ENCODE measurements at regions not wholly inside any gene's neighbourhood (a gene's known extent, or its start where the extent isn't known, plus 50 kb on each side); places are given as distances from the start of the nearest gene placed in this dataset.

DNA sequence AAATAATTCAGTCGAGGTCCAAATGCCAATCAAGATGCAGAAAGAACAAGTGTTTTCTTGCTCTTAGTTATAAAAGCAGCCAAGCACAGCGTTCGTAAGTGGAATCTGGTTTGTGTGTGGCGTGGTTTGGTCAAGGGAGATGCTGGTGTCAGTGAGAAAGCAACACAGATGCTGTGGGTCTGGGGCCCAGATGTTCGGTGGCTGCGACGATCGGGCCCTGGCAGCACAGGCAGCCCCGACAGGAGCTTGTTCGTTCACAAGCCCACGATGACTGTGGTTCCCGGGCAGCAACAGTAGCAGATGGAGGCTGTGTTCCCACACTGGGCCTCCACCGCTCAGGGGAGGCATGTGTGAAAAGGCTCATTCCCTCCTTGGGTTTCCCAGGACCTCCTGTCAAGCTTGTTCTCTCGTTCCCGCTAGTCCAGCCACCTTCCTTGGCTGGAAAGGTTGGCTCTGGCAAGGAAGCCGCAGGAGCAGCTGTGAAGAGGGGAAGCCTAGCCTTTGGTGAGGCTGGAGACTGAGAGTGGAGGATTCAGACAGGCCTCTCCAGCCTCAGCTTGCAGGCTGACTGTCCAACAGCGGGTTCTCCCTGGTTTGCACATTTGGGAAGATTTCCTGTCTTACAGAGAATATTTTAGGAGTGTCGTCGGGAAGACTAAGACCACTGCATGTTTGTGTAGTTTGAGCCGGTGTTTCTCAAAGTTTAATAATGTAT is 304.7 kb downstream of the QKI start:
- in situ Hi-C loops (cut with HindIII; ENCODE audit: low pct_unique_long_range_greater_than_20kb, low sequenced_read_pairs): no loop called here
- DNase-seq (ENCODE audit: low read depth, low spot score): no peak

DNA sequence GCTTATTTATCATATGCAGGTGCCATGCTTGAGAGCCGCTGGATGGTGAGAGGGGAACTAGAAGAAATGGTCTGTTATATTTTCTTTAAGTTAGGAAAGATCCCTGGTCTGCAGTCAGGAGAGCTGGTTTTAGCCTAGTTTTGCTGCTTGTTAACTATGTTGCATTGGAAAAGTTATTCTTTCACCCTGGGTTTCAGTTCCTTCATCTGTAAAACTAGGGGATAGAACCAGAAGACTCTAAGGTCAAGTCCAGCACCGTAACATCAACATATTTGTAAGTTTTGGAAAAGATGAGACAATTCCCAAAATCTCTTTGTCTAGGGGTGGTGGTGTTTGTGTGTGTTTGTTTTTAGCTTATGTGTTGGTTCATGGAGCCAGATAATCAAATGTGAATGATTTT is 304.0 kb downstream of the QKI start:
- in situ Hi-C loops (cut with HindIII; ENCODE audit: low pct_unique_long_range_greater_than_20kb, low sequenced_read_pairs): no loop called here
- DNase-seq (ENCODE audit: low read depth, low spot score): no peak

DNA sequence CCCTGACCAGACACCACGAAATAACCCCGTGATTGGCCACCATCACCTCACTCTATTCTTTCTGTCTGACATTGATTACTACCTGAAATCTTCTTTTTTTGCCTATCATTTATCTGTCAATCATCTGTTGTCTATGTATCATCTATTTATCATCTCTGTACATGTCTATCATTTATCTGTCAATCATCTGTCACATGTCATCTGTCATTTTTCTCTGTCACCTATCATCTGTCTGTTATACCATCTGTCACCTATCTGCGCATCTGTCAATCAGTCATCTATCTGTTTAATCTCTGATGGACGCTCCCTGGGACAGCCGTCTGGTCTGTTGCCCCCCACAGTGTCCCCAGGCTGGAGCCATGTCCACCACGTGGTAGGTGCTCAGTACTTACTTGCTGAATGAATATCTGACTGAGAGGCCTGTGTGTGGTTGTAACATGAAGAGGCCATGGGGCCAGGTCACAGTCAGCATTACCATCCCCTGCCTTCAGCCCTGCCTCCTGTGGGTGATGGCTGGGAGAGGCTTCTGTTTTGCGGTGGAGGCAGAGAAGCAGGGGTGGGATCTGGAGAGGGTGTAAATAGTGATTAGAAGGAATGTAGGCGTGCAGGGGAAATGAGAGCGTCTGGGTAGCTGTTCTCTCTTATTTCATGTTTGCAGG is 302.7 kb downstream of the QKI start:
- in situ Hi-C loops (cut with HindIII; ENCODE audit: low pct_unique_long_range_greater_than_20kb, low sequenced_read_pairs): no loop called here

DNA sequence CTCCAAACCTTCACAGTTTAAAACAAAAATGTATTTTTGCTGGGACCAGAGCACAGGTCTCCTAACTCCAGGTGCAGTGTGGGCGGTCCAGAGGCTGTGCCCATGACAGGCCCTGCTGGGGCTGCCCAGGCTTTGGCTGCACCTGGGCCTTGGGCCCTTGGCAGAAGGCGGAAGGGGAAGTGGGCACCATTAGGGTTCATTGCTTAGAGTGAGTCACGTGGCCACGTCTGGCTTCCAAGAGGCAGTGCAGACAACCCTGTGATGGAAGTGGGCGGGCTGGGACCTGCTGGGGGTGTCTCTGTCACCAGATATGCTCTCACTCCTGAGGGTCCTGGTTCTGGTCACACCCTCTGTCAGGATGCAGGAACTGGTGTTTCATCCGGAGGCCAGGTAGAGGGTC is 302.2 kb downstream of the QKI start:
- no peak for DNase-seq (ENCODE audit: low read depth, low spot score)
- in situ Hi-C loops (cut with HindIII; ENCODE audit: low pct_unique_long_range_greater_than_20kb, low sequenced_read_pairs): no loop called here

More for the DNA sequence above, 302.7 kb downstream of the QKI start:
- DNase-seq (ENCODE audit: low read depth, low spot score): no peak

DNA sequence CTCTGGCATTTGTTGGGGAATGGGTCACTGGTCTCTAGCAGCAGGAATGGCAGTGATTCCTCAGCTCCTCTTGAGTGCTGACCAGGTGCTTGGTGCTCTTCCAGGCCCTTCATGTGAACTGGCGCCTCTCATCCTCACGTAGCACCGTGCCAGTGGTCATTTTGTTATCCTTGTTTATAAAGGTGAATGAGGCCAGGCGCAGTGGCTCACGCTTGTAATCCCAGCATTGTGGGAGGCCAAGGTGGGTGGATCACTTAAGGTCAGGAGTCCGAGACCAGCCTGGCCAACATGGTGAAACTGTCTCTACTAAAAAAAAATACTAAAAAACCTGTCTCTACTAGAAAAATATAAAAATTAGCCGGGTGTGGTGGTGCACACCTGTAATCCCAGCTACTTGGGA is 301.3 kb downstream of the QKI start:
- in situ Hi-C loops (cut with HindIII; ENCODE audit: low pct_unique_long_range_greater_than_20kb, low sequenced_read_pairs): no loop called here
- no peak for DNase-seq (ENCODE audit: low read depth, low spot score)

DNA sequence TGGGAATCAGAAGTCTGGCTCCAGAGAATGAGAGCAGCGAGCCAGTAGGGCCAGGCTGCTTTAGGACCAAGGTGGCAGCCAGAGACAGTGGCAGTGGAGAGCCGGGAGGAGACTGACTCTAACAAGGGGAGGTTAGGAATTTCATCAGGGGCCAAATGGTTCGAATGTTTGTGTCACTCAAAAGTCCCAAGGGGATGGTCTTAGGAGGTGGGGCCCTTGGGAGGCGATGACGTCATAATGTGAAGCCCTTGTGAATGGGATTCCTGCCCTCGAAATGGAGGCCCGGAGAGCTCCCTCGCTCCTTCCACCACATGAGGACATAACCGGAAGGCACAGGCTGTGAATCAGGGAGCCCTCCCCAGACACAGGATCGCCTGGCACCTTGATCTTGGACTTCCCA is 299.7 kb downstream of the QKI start:
- in situ Hi-C loops (cut with HindIII; ENCODE audit: low pct_unique_long_range_greater_than_20kb, low sequenced_read_pairs): no loop called here
- no peak for DNase-seq (ENCODE audit: low read depth, low spot score)

DNA sequence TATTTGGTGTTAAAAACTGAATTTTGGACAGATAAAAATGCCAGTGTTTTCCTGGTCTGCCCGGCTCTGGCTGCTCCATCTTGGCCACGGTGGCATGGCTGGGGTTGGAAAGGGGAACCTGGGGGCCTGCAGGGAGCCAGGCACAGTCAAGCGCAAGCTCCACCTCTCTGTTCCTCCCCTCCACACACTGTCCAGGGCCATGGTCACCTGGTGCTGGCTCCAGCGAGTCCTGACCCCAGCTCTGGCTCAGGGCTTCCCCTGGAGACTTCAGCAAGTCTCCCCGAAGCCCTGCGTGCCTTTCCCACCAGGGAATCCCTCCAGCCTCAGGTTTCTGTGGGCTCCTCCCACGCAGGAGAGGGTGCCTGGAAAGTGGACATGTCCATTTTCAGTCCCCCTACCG is 298.5 kb downstream of the QKI start:
- in situ Hi-C loops (cut with HindIII; ENCODE audit: low pct_unique_long_range_greater_than_20kb, low sequenced_read_pairs): no loop called here
- DNase-seq (ENCODE audit: low read depth, low spot score): no peak

DNA sequence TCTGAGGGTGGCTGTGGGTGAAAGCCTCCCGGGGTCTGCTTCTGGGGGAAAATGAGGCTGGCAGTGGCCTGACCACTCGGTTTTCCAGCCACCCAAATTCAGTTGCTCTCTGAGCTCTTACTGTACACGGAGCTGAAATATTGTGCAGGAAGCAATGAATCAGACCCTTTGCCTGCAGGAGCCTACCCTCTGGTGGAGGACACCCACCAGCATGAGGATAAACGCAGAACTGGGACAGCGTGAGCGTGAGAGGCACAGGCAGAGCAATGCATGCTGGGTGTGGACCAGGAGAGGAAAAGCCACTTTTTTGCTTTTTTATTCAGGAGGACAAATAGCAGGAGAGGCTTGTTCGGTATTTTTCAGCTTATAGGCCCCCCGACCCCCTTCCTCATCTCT is 298.0 kb downstream of the QKI start:
- in situ Hi-C loops (cut with HindIII; ENCODE audit: low pct_unique_long_range_greater_than_20kb, low sequenced_read_pairs): no loop called here
- DNase-seq (ENCODE audit: low read depth, low spot score): no peak

DNA sequence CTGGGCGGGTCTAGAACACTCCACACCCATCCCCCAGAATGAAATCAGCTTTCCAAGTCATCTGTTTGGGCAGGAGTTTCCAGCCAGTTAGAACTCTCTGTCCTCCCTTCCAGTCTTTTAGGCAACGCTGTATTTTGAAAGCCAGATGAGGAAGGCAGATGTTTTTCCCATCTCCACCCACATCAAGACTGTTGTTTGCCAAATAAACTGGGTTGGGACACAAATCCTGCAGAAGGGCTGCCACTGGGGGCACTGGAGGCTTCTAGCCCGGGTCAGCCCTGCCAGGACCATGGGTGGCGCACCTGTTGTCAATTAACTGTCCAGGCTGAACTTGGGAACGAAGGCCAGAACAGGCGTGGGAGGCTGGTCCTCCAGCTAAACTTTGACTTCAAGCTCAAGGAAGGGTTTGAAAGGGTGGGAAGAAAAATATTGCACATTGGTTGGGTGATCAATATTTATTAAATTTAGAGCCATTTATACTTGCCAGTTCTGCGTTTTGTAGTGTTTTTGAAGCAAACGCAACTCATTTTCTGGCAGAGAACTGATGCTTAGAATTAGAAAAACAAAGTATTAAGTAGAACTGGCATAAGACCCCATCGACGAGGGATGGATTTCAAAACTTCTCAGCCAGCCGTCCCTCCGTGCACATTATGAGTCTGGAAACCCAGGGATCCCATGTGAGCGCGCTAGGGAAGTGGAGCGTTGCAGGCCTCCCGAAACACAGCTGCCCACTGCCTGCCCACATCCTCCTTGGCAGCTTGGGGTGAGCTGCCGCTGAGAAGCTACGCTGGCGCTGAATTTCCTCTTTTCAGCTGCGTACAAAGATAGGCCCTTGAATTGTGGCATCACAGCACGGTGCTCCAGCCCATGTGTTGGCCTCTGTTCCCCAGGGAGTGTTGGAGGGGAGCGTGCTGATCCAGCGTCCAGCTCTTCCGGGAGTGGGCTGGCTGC is 297.4 kb downstream of the QKI start:
- in situ Hi-C loops (cut with HindIII; ENCODE audit: low pct_unique_long_range_greater_than_20kb, low sequenced_read_pairs): no loop called here
- DNase-seq (ENCODE audit: low read depth, low spot score): peak; percentile 6

DNA sequence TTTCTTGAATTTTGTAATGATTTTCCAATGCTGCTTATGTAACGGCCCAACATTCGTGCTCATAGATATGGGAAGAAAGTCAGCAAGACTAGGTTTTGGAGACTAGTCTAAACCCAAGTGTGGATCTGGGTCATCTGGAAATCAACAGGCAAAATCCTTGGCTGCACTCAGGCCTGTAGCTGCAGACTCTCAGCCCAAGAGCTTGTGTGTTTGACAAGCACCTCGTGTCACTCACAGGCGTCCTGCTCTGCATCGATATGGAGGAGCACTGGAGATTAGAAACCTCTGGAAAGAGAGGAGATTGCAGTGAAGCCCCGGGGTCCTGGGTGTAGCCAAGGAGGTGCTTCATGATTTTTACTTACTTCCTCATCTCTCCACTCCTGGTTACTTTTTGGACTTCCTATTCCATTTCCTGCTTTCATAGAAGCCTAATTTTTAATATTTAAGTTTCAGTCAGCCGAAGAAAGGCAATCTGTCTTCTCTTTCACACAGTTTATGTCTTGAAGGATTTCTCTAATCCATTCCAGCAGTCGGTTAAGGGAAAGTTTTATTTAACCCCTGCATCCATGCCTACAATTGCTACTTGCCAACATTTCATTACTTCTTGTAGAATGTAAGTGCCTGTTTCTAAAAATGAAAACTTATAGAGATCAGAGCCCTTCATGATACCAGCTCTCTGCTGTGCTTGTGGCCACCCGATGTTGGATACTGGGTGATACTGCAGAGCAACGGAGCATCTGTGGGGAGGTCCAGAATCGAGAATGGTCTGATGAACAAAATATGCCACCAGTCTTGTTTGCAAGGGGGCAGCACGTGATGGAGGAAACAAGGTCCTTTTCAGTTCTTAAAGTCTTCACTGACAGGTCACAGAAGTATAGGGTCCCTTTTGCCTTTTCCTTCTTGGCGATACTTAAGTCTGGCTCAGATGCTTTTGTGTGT is 296.3 kb downstream of the QKI start:
- no peak for DNase-seq (ENCODE audit: low read depth, low spot score)

DNA sequence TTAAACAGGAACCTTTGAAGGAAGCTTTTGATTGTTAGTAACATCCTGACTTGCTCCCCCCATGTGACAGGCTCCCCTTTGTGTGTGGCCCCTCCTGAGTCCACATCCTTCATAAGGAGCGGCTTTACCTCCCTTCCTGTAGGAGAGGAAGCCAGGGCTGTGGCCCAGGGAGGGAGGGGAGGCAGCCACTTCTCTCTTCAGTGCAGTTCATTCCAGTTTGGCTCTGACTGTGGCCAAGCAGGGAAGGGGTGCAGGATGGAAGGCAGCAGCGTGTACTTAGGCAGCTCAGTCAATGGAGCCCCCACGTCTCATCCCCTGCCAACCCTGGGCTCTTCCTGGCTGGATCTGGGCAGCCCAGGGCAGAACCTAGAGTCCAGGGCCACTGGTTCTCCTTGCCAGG is 295.2 kb downstream of the QKI start:
- in situ Hi-C loops (cut with HindIII; ENCODE audit: low pct_unique_long_range_greater_than_20kb, low sequenced_read_pairs): no loop called here

More for the DNA sequence above, 296.3 kb downstream of the QKI start:
- in situ Hi-C loops (cut with HindIII; ENCODE audit: low pct_unique_long_range_greater_than_20kb, low sequenced_read_pairs): no loop called here

DNA sequence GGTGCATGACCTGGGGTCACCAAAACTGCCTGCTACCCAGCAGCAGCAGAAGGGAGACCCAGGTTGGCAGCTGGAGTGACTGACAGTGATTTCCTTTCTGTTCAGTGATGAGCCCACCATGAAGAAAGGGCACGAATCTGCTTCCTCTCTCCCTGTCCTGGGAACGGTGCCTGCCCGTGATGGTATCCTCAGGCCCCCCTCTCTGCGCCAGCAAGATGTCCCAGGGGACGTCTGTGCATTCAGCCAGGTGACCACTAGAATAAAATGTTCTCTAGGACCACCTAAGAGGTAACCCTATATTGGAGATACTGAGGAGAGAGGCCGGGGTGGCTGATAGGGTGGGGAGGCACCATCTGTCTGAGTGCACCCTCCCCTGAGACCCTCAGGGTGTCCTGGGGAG is 294.7 kb downstream of the QKI start:
- in situ Hi-C loops (cut with HindIII; ENCODE audit: low pct_unique_long_range_greater_than_20kb, low sequenced_read_pairs): no loop called here
- no peak for DNase-seq (ENCODE audit: low read depth, low spot score)

More for the DNA sequence above, 295.2 kb downstream of the QKI start:
- no peak for DNase-seq (ENCODE audit: low read depth, low spot score)

DNA sequence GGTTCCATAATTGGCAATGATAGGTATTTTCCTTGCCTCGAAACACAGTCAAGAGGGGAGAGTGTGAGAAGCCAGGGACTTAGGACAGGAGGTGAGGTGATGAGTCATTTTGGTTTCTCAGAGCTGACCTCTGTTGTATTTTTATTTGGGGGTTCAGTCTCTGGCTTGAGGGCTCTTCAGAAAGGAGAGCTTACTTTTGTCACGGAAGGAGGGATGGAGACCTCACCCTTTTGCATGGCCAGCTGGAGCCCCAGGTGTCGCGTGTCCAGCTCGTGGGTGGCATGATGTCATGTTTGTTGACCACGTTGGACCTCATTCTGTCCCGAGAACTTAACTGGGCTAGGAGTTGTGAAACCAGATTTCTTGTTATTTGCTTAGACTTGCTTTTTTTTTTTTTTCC is 293.9 kb downstream of the QKI start:
- no peak for DNase-seq (ENCODE audit: low read depth, low spot score)
- in situ Hi-C loops (cut with HindIII; ENCODE audit: low pct_unique_long_range_greater_than_20kb, low sequenced_read_pairs): no loop called here

DNA sequence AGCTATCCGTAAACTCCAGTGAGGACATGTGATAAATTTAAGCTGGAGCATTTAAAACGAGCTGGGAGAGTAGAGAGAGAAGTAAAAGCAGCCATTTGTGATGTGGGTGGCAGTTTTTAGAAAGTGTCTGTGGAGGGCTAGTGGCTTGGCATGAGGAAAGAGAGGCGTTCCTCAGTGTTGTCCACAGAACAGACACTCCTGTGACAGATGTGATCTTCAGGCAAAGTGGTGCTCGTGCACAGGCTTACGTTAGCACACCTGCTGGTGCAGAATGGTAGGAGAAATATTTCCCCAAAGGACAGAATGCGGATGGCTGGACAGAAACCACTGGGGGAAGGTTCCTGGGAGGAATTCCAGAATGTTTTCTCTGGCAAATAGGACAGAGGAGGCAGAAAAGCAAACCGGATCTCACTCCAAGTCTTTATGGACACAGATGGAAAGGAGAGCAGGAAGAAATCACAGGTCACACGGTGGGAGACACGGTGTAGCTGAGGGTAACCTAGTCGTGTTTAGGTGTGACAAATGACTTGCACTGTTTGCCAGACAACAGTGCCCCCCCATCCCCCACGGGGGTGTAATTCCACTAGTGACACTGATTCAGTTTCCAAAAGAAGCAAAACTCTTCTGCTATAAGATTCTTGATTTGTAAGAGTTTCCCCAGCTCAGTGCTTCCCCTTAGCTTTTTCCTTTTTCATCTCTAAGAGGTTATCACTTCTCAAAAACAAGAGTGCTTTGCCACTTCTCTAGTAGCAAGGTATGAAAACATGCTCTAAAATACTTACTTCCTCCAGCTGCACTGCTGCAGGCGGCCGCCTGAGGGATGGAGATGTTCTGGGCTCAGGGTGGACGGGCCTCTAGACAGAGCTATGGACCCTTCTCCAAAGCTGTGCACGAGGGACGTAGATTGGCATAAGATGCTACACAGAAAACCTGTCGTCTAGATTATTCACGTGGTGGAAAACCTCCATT is 293.2 kb downstream of the QKI start:
- in situ Hi-C loops (cut with HindIII; ENCODE audit: low pct_unique_long_range_greater_than_20kb, low sequenced_read_pairs): no loop called here
- DNase-seq (ENCODE audit: low read depth, low spot score): no peak

DNA sequence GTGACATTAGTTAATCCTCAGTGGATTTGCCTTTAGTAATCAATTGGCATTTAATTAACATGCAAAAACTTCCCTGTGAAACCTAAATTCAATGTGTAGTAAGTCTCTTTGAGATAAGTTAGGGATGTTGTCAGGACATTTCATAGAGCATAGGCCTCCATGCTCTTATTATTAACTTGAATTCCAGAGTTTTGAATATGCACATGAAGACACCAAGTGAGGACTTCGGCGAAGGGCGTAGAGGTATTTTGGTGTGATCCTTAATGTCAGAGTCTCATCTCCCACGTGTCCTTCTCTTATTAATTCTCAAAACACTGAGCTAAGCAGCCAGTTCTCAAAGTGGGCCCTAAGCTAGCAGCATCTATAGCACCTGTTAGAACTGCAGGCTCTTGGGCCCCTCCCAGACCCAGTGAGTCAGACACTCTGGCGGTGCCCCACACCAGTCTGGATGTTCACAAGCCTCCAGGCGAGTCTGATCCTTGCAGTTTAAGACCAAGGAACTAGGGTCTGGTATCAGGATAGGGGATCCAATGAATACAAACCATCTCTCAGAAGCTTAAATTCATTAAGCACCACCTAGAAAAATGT is 292.1 kb downstream of the QKI start:
- DNase-seq (ENCODE audit: low read depth, low spot score): no peak

DNA sequence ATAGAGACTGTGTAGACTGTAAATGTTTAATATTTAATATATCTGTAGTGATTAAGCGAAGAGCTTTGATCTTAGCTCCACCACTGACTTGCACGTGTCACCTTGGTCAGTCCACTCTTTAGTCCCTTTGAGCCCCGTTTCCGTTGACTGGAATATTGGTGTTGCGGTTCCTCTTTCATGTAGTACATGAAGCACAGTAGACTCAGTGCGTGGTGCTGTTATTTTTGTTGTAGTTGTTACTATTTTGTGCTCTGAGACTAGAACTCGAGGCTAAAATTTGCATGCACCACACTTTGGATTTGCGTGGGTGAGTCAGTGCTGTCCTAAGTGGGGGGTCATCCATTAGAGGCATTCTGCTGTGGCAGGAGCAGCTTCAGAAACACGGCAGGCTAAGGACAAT is 291.4 kb downstream of the QKI start:
- in situ Hi-C loops (cut with HindIII; ENCODE audit: low pct_unique_long_range_greater_than_20kb, low sequenced_read_pairs): no loop called here

More for the DNA sequence above, 292.1 kb downstream of the QKI start:
- in situ Hi-C loops (cut with HindIII; ENCODE audit: low pct_unique_long_range_greater_than_20kb, low sequenced_read_pairs): no loop called here

More for the DNA sequence above, 291.4 kb downstream of the QKI start:
- no peak for DNase-seq (ENCODE audit: low read depth, low spot score)
